ENCODE measurements at regions not wholly inside any gene's neighbourhood (a gene's known extent, or its start where the extent isn't known, plus 50 kb on each side); places are given as distances from the start of the nearest gene placed in this dataset.
"Not testable (repeated sequence)": the region's sequence is repeated elsewhere in the genome, so short reads cannot be mapped to it uniquely, and the experiment has no call there.

DNA sequence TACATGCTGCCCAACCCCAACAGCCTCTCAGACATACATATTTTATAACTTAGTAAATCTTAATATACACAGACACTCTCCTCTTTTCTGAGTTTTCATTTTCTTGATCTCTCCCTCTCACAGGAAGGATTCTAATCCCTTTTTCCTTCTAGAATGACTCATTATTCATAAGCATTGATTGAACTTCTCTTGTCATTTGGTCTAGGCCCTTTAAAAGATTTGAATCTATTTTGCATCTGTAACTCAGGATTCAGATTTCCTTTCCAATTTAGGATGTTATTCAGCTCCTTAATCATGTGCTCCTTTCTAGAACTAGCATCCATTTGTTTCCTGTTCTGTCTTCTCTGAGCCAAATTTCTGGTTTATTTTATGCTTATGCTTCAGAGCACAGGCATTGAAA lies 624.5 kb upstream of the SGO1 start:
- DNase-seq, result no peak

DNA sequence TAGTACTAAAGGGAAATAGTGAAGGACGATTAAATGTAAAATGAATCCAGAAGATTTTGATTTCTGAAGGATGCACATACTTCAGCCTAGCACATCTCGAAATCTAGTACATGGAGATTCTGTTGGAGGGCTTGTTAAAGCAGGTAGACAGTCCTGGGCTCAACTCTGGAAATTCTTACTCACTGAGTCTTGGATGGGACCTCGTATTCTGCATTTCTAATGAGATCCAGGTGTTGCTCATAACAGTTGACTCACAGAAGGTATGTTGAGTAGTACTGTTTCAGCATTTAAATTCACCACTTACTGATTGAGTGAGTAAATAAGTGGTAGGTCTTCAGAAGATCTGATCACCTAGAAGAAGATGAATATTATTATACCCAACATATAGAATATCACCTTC lies 623.4 kb upstream of the SGO1 start:
- no peak for DNase-seq

DNA sequence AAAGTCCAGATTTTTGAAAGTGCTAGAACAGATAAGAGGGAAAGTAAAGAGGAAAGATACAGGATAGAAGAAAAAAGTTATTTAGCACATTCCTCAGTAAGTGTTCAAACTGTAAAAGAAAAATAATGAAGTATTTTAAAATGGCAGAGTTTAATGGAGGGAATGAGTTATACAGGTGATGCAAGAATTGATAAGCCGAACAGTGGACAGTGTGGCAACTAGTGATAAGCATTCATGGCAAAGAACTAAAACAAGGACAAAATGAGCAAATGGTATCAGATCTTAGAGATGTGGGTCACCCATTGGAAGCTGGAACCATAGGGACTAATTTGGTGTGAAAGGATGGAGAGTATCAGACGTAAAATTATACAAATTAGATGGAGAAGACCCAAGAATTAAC lies 622.9 kb upstream of the SGO1 start:
- DNase-seq, result no peak

DNA sequence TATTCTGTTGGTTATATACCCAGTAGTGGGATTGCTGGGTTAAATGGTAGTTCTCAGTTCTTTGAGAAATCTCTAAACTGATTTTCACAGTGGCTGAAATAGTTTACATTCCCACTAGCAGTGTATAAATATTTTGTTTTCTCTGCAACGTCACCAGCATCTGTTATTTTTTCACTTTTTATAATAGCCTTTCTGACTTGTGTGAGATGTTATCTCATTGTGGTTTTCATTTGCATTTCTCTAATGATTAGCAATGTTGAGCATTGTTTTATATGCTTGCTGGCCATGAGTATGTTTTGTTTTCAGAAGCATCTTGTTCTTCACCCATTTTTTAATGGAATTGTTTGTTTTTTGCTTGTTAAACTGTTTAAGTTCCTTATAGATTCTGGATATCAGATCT lies 612.7 kb upstream of the SGO1 start:
- DNase-seq, result no peak

DNA sequence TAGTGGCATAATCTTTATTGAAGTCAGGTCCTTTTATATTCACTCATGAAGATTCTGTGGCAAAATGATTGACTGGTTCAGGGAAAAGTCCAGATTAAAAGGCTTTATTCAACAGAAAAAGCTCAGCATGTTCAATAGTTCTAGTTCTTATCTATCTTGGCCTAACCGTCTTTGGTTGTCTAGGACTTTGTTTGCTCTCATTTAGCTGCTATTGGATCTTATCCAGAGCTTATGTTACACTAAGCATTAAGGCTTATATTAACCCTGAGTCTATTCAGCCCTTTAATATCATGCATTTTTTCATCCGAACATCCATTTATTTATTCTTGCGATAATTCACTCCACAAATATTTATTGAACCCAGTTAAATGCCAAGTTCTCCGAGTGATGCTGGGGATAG lies 601.0 kb upstream of the SGO1 start:
- DNase-seq, result no peak

DNA sequence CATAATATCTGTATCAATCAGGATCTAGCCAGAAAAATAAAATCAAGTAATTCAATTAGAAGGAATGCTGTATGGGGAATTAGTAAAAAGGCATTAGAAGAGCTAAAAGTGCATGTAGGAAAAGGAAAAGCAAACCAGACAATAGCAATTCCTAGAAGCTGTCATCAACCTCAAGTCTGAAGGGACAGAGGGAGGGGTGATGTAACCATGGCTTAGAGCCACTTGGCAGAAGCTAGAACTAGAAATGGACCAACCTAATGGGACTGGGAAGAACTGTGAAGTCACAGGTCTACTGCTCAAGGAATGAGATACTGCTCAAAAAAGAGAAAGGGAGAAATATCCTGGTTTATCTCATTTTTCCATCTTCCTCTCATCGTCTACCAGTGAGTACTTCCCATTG lies 590.7 kb upstream of the SGO1 start:
- DNase-seq, result no peak

DNA sequence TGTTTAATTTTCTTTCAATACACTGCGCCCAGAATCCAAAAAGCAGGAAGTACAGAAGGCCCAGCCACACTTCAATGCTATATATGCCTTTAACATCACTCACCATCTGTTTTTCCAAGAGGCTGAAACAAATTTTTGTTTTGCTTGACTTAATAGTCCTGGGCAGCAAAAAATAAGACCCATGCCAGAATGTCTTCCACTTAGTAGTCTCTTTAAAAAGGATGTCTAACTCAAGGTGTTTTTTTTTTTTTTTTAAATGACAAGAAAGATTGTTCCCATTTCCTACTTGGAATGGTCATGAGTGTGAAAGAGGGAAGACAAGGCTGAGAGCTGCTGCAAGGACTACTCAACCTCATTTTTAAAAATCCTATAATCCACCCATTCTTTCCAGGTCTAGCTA lies 590.3 kb upstream of the SGO1 start:
- DNase-seq, result no peak

DNA sequence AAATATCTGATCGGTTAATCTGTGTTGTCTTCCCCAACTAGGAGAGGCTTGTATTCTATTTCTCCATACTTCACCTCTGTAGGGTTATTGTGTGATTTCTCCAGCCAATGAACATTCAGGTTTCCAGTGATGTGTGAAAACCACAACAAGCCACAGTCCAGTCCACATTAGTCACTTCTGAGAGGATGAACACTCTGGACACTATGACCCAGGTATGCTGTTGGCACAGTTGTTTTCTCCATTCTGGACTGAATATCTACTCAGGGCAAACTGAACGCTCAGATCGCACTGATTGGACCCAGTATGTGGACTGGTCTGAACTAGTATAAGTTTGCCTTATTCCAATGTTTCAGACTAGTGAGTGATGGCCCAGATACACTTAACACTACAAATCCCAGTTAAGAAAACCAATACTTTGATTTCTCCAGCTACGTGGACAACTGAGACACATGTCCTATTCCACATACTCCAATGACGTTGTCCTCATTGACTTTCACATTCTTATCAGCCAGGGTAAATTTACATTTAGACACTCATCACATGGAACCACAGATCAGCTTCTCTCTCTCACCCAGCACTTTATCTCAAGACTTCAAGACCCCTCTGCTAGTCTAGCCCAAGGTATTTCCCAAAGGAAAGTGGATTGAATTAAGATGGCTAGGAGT lies 587.4 kb upstream of the SGO1 start:
- DNase-seq, result no peak

DNA sequence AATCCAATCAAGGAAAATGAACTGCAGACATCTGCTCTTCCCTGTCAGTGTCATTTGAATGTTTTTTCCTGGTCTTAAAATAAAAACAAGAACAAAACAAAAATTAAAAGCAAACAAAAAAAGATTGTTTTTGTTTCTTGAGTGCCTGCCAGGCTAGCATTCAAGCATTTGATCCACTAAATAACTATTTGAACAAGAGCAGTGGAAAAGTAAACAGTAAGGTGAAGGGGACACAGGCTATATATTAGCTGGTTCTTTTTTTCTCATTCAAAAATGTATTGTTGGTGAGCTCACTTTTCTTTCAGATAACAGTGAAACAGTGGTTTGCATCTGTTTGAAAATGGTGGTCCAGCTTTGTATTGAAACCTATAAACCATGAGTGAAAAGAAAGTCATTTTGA lies 586.9 kb upstream of the SGO1 start:
- no peak for DNase-seq

DNA sequence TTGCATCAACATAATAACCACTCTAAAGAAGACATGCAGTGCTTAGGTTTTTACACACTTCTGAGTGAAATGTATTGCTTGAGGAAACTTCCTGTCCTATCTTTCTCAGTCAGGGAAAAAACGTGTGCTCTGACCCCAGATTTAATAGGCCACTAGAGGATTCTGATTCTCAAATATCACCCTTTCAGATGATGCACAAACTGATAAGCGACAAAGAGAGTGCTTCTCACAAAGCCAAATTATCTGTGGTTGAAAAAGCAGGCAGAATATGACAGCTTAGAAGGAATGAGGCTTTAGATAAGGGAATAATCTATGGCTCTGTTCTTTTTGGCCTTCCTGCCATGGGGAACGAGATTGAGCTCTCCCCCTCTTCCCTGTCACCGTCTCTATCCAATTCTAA lies 583.4 kb upstream of the SGO1 start:
- no peak for DNase-seq

DNA sequence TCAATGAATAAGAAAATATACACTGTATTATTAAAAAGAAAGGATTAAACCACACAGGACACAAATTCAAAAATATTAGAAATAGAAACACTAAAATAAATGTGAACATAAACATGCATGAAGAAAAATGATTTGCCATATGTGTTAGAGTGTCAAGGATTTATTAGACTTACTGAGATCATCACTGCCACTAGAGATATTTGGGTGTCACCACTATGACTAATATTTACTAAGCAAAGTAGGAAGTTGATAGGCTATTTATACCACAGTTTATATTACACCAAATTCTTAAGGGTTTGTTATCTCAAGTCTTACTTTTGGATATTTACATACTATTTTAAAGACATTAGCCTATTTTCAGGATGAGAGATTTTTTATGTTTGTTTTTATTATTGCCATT lies 575.0 kb upstream of the SGO1 start:
- no peak for DNase-seq

DNA sequence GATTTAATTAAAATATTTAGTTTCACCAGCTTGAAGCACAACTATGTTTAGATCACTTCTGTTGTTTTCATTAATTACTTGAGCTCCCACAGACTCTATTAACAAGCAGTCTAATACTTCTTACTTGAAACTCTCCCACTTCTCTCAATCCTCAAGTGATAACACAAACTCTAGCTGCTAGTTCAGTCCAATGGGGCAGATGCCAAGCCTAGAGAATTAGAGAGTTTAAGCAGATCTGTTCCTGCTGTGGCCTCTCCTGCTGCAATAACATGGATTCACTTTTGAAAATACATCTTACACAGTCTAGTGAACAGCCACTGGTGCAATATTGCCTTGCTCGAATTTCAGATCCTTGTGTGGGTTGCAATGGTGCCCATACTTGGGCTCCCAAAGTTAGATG lies 566.4 kb upstream of the SGO1 start:
- DNase-seq, result no peak

DNA sequence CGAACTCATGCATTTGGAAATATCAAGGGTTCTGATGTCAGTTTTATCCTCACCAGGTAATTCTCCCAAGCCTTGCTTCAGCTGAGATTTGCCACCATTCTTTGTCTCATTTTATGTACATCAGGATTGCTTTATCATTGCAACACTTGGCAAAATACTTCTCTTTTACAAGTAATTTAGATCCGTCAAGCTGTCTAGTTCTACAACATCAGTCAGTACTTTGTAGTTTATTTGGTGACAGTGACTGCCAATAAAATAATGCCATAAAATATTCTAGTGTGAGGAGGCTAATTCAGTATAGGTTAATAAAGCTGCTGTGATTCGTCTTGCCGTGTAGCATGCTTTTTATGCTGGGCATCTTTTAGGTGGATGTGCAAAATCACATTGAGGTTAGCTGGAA lies 565.3 kb upstream of the SGO1 start:
- DNase-seq, result no peak

DNA sequence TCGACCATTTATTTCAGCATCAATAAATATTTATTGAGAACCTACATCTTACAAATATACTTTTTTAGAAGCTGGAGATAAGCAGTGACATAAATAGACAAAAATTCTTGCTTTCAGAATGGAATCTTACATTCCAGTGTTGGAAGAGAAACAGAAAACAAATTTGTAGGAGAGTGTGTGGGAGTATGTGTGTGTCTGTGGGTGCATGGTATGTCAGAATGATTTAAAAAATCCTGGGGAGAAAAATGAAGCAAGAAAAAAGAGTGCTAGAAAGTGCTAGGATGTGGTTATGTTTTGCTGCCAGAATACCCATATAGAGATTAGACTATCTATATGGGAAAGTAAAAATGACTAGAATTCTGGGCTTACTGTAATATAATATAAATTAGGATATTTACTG lies 561.7 kb upstream of the SGO1 start:
- no peak for DNase-seq

DNA sequence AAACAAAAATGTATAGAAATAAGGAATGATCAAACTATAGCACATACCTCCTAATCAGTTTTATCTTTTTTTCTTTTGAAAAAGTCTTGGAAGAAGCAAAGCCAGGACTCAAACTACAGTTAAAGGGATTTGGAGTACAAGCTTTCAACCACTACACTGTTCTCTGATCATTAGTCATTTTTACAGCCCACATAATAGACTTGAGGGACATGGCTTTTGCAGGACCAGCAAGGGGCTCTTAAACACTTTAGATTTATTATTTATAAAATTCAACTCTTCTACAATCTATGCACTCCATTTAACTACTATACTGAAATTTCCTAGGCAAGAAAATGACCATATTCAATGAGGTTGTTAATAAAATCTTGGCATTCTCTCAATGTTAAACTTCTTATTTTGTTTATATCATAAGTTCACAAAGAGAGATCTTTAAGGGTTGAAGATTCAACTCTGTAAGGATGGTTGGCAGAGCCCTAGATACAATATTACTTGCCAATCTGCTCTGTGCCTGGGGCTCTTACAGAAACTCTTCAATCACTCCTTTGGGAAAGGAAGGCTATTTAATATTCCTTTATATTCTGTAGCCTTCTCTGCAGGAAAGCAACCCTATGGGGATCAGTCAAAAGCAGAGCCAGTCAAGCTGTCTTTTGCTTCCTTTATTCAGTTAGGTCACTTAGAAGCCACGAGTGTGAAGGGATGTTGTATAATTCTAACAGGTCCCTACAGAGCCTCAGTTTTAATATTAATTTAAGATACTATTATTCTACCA lies 557.7 kb upstream of the SGO1 start:
- no peak for DNase-seq

DNA sequence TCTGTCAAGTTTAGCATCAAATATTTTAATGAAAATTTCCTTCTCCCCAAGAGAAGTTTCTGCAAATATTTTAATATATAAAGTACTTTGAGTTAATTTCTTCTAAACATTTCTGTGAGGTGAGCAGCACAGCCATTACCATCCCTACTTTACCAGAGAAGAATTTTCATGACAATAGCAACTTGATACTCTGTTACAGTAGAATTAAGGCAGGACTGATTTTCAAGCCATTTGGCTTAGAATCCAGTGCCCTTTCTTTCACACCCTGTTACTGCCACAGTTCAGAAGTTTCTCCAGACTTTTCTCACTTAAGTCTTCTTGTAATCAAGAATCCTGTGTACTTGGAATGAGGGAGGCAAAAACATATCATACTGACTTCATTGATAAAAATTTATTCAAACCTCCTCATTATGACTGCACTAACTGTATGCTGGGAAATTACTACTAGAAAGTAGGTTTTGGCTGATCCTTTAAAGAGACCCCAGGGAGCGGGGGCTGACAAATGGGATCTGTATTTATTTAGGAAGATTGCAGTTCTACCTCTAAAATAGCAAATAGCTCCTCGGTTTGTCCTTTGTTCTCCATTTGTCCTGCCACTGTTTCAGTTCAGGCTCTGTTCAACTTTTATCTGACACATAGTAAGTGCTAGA lies 557.0 kb upstream of the SGO1 start:
- DNase-seq, result no peak

DNA sequence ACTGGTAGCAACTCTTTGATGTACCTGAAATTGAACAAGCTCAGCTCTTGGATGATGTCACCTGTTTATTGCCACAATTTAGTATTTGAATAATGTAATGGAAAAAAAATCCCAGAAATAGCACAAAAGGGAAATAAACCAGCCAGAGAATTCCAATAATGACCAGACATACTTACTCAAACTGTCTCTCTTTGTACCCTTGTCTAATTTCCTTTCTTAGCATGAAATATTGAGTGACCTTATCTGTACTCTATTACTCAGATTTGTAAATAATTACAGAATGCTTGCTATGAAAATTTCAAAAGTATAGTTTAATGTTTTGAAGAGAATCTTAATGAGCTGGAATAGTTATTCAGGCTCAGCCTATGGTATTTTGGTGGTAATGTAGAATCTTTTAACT lies 555.4 kb upstream of the SGO1 start:
- DNase-seq, result no peak

DNA sequence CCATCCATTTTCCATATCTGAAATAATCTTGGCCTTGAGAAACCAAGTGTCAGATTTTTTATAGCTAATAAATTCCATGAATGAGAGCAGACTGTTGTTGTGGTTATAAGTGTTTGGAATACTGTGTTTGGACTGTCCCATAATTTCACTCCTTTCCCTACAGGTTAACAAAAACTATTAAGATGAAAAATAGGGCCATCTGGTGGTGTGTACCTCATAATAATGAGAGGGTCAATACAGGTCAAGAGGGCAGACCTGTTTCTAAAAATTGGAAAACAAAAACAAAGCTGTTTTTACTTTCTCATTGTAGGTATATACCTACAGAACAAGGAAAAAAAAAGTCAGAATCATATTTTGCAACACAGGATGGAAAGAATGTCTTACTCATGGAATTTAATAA lies 553.8 kb upstream of the SGO1 start:
- DNase-seq, result no peak

DNA sequence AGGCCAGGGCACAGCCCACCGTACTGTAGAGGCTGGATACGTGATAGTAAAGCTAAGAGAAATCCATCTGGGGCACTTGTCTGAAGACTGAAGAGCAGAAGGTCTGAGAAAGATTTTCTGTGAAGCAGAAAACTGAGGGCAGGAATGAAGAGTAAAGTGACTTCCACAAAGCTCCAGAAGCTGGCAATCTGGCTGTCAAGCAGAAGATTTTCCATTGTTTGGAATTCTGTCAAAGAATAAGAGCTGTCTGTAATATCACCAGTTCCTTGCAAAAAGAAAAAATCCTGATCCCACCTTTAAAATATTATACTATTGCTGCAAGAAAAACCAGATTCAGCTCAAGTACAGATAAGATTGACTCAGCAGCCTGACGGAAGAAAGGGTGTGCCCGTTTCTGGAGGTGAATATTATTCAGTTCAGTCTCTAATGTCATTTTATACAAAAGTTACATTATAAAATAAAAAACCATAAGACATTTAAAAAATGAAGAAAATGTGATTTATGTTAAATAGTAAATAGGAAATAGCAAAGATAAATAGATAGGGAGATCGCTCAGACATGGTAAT lies 550.4 kb upstream of the SGO1 start:
- DNase-seq, result no peak

DNA sequence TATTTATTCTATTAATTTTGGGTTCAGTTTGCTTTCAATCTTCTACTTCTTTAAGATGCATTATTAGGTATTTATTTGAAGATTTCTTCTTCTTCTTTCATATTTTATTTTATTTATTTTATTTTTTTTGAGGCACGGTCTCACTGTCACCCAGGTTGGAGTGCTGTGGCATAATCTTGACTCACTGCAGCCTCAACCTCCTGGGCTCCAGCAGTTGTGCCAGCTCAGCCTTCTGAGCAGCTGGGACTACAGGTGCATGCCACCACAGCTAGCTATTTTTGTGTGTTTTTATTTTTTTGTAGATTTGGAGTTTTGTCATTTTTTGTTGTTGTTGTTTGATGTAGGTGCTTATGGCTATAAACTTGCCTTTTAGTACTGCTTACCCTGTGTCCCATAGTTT lies 543.2 kb upstream of the SGO1 start:
- DNase-seq, result no peak

DNA sequence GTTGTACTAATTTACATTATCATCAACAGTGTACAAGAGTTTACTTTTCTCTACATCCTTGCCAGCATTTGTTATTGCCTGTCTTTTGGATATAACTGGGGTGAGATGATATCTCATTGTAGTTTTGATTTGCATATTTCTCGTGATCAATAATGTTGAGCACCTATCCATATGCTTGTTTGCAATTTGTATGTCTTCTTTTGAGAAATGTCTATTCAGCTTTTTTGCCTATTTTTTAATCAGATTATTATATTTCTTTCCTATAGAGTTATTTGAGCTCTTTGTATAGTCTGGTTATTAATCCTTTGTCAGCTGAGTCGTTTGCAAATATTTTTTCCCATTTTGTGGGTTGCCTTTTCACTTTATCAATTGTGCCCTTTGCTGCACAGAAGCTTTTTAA lies 540.8 kb upstream of the SGO1 start:
- DNase-seq, result no peak

DNA sequence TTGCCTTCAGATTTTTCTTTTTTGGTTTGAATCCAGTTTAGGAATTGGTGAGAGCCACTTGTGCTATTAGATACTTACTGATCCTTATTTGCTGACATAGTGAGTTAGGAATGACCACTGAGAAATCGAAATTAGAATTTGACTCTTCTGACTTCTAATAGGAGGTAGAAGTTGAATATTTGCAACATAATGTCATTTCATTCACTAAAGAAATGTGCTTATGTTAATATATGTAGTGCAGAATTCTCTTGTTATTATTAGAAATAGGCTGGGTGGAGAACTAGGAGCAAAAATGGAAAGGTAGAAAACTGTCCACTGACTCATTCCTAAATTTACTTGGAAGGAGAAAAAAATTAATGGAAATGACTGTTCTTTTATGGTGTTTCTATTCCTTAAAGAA lies 538.2 kb upstream of the SGO1 start:
- no peak for DNase-seq

DNA sequence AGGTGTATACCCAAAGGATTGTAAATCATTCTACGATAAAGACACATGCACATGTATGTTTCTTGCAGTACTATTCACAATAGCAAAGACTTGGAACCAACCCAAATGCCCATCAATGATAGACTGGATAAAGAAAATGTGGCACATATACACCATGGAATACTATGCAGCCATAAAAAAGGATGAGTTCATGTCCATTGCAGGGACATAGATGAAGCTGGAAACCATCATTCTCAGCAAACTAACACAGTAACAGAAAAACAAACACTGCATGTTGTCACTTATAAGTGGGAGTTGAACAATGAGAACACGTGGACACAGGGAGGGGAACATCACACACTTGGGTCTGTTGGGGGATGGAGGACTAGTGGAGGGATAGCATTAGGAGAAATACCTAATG lies 530.4 kb upstream of the SGO1 start:
- not testable (repeated sequence) for DNase-seq

DNA sequence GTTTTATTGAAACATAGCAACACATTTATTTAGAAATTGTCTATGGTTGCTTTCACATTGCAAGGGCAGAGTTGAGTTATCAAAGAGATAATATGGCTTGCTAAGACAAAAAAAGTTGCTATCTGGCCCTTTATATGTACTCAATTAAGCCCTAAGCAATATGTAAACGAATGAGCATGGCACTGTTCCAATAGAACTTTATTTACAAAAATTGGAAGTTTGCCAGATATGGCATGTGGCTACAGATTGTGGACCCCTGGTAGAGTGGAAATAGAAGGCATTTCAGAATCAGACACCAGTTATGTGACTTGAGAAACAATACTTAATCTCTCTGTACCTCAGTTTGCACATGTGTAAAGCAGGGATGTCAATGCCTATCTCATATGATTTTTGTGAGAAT lies 515.6 kb upstream of the SGO1 start:
- no peak for DNase-seq
